AG04449 (cell line): ENCODE measurements at regions not wholly inside any gene's neighbourhood (a gene's known extent, or its start where the extent isn't known, plus 50 kb on each side); places are given as distances from the start of the nearest gene placed in this dataset.
"Not testable (repeated sequence)": the region's sequence is repeated elsewhere in the genome, so short reads cannot be mapped to it uniquely, and the experiment has no call there.

Experiments used
- CTCF ChIA-PET: fragments of 350-600 bp; formaldehyde crosslinking; extraction: SDS; loops from one replicate; lab custom pipeline; 2021; ENCODE audit warnings: antibody characterized with exemption; lab: Yijun Ruan, JAX
- POLR2A ChIA-PET: fragments of 400-600, 350-600 bp; formaldehyde crosslinking; extraction: SDS; loops from one replicate; lab custom pipeline; 2020; ENCODE audit warnings: antibody characterized with exemption, inconsistent platforms; lab: Yijun Ruan, JAX
- DNase-seq: peaks from one replicate; pipeline ENCODE4 v3.0.0-alpha.2; 2010; ENCODE audit warnings: low read depth, low spot score
- H3K4me3 ChIP-seq: 2 replicates; pipeline ENCODE4 v1.5.1; 2011; ENCODE audit warnings: low read depth, mild to moderate bottlenecking, control low read depth, low read length
- TF ChIP-seq, protein P1 (sequence below): IDR thresholded peaks from one replicate; pipeline ENCODE4 v1.5.1; 2011; ENCODE audit warnings: mild to moderate bottlenecking, moderate library complexity, low read length, control low read depth, inconsistent platforms; ENCODE audit not compliant: insufficient read depth; ENCODE audit errors: missing control alignments

DNA sequence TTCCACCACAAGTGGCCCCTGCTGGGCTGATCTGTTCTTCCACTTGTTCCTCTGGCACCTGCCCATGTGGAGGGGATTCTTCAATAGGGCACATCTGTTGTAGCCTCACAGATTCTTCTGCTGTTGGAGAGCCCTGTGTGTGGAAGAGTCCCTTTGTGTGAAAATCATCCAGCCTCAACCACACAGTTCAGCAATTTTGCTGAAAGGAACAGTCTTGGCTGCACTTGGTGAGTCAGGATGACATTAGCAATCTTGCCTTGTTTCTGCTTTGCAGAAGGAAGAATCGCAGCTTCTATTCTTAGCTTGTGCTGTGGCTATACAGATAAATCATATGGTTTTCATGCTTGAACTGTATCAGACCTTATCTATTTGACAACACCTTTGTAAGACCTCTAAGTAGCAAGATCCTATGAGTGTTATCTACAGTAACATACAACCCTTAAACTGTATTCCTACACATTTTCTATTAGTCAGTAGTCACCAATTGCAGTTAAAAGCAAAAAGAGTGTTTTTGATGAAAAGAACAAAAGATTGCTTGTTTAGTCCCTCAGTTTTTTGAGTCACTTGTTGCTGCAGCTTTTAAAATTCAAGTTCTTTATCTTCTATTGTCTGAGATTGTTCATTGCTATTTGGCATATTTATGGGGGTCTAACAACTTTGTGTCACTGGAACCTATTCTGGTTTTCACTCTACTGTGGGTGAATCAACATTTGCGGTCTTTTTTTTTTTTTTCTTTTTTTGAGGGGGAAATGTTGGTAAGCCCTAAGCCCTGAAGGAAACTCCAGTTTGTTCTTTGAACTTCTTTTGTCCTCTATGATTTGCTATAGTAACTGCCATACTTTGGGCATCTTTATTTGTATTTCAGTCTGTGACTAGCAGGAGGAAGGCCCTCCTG lies 231.6 kb downstream of the TFAP2B start:
- no peak for DNase-seq
- no peak overlapping the region for H3K4me3 ChIP-seq
- TF ChIP-seq, protein P1, sequence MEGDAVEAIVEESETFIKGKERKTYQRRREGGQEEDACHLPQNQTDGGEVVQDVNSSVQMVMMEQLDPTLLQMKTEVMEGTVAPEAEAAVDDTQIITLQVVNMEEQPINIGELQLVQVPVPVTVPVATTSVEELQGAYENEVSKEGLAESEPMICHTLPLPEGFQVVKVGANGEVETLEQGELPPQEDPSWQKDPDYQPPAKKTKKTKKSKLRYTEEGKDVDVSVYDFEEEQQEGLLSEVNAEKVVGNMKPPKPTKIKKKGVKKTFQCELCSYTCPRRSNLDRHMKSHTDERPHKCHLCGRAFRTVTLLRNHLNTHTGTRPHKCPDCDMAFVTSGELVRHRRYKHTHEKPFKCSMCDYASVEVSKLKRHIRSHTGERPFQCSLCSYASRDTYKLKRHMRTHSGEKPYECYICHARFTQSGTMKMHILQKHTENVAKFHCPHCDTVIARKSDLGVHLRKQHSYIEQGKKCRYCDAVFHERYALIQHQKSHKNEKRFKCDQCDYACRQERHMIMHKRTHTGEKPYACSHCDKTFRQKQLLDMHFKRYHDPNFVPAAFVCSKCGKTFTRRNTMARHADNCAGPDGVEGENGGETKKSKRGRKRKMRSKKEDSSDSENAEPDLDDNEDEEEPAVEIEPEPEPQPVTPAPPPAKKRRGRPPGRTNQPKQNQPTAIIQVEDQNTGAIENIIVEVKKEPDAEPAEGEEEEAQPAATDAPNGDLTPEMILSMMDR = no peak
- CTCF ChIA-PET = no interaction called here
- POLR2A ChIA-PET = no interaction called here

DNA sequence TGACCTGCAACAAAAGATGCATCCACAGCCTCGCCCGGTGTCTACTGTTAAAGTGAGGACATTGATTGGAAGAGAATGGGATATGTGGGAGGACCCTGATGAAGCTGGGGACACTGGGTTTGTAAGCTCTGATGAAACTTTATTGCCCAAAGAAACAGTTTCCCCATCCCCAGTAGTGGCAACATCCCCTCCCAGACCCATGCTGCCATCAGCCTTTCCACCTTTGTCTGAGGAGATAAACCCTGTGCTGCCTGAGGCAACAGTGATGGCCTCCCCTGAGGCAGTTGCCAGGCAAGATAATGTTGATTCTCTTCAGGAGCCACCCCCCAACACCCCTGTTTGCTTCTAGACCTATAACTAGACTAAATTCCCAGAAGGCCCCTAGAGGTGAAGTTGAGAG lies 234.0 kb downstream of the TFAP2B start:
- POLR2A ChIA-PET, H3K4me3 ChIP-seq, CTCF ChIA-PET, DNase-seq: not testable (repeated sequence)

DNA sequence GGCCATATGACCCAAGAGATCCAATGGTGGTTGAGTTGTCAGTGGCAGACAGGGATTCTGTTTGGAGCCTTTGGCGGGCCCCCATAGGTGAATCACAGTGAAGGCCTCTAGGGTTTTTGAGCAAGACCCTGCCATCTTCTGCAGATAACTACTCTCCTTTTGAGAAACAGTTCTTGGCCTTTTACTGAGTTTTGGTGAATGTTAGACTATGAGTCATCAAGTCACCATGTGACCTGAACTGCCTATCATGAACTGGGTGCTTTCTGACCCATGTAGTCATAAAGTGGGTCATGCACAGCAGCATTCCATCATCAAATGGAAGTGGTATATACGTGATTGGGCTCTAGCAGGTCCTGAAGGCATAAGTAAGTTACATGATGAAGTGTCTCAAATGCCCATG lies 236.6 kb downstream of the TFAP2B start:
- POLR2A ChIA-PET, H3K4me3 ChIP-seq, DNase-seq, CTCF ChIA-PET: not testable (repeated sequence)

DNA sequence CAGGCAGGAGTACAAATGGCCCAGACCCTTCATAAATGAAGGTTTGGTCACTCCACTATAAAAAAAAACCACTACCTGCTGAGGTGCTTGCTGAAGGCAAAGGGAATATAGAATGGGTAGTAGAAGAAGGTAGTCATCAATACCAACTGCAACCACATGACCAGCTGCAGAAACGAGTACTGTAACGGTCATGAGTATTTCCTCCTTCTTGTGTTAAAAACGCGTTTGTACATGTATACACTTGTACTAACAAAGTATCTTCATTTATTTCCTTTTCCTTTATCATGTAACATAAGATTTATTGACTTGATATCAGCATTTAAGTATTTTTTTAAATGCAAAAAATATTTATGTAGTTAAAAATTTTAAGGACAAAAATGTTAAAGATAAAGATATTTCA lies 238.6 kb downstream of the TFAP2B start:
- POLR2A ChIA-PET = no interaction called here
- TF ChIP-seq, protein P1 = no peak
- CTCF ChIA-PET = no interaction called here
- DNase-seq = no peak
- H3K4me3 ChIP-seq = no peak overlapping the region

DNA sequence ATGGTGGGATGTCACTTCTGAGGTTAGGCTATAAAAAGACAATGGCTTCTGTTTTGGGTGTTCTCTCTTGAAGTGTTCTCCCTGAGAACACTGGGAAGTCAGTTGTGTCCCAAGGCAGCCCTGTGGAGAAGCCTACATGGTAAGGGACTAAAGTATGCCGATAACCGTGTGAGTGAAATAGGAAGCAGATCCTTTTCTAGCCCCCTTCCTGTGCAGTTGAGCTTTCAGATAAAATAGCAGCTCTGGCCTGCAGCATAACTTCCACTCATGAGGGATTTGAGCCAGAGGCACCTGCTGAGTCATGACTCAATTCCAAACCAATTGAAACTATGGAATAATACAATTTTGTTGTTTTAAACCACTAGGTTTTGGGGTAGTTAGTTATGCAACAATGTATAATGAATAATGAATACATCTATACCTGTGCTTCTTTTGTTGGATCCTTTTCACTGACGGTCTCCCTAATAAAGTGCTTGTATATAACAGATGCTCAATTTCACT lies 241.6 kb downstream of the TFAP2B start:
- TF ChIP-seq, protein P1 = no peak
- CTCF ChIA-PET = no interaction called here
- POLR2A ChIA-PET = no interaction called here
- H3K4me3 ChIP-seq = no peak overlapping the region
- DNase-seq = no peak

DNA sequence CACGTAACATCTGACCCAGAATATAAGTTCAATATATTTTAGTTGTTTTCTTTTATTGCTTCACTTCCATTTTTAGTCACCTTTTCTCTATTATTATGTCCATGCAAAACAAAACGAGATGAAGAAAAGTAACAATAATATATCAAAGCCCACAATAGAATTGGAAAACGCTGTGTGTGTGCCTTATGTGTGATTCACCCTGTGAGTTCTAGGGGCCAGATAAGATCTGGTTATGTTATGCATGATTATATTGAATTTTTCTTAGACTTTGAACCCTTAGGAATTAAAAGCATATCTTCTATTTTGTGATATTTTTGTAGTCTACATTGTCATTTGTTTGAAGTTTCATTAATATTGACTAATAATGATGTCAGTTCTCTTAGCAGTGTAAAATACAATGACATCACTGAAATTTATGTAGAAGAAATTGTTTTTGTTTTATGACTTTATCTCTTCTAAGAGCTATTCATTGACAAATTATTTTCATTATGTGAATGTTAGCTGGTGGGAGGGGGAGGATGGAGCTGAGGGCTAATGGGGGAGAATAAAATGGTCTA lies 243.6 kb downstream of the TFAP2B start:
- ChIA-PET CTCF (no interaction called here), POLR2A (no interaction called here)
- TF ChIP-seq, protein P1 = no peak
- no peak overlapping the region for H3K4me3 ChIP-seq
- no peak for DNase-seq

DNA sequence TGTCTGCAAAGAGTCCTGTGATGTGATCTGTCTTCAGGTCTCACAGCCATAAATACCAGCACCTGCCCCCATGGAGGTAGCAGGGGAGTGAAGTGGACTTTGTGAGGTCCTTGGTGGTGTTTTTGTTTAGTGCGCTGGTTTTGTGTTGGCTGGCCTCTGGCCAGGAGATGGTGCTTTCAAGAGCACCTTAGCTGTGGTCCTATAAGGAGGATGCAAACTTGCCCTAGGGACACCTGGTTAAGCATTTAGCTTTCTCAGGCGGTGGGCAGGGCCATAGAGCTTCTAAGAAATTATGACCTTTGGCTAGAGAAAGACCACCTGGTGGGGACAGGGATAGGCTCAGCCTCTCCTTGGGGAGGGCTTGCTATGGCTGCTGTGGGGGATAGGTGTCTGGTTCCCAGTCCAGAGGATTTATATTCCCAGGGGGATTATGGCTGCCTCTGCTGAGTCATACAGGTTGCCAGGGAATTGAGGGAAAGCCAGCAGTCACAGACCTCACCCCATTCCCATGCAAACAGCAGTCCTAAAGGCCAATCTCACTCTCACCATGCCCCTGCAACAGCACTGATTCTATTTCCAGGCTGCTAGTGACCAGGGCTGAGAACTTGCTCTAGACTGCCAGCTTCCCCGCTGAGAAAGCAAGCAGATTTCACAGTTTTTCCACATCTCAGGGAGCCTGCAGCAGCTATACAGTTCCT lies 259.3 kb downstream of the TFAP2B start:
- ChIA-PET POLR2A (no interaction called here), CTCF (no interaction called here)
- no peak overlapping the region for H3K4me3 ChIP-seq
- TF ChIP-seq, protein P1 = no peak
- DNase-seq = no peak
